ENCODE measurements at regions not wholly inside any gene's neighbourhood (a gene's known extent, or its start where the extent isn't known, plus 50 kb on each side); places are given as distances from the start of the nearest gene placed in this dataset.
"Not testable (repeated sequence)": the region's sequence is repeated elsewhere in the genome, so short reads cannot be mapped to it uniquely, and the experiment has no call there.

DNA sequence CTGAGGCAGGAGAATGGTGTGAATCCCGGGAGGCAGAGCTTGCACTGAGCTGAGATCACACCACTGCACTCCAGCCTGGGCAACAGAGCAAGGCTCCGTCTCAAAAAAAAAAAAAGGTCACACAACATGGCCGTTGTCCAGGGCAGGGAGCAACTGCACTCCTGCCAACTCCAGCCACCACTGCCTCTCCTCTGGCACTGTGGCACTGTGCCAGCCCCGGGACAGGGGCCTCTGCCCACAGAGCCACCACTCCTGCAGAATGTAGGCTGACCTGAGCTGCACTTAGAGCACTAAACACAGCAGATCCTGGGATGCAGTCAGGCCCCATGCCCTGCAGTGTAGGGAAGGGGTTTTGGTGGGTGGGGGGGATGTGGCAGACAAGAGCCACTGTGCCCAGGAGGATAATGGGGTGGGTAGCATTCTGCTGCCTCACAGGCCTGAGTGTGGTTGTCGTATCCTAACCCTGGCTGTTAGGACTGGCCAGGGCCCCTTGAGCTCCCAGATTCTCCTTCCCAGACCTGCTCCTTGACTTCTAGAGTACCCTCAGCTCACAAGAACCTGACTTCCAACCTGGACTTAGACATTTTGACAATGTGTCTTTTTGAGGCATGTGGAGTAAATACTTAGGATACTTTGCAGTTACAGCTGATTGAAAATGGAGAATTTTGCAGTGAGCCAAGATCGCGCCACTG is 69.4 kb upstream of the SH3RF3 start:
- H3K4me1 Mint-ChIP-seq (ENCODE audit: low read depth) = peaks cover 20% of the 10 kb centered on the region
- no peaks in the 10 kb centered on the region for H3K9me3 Mint-ChIP-seq
- CTCF ChIA-PET = interaction anchor here (0.8 kb wide), 1 partner anchor 11 kb away, joined by 3 read pairs; no protein-coding TSS in a partner anchor
- intact Hi-C loops (cut with micrococcal nuclease) = no loop called here
- H3K27me3 Mint-ChIP-seq = no peaks in the 10 kb centered on the region
- H3K4me3 Mint-ChIP-seq = no peak overlapping the region
- no peak for DNase-seq
- POLR2A ChIA-PET = no interaction called here
- H3K27ac Mint-ChIP-seq = no peak overlapping the region
- H3K36me3 Mint-ChIP-seq = no peaks in the 10 kb centered on the region

DNA sequence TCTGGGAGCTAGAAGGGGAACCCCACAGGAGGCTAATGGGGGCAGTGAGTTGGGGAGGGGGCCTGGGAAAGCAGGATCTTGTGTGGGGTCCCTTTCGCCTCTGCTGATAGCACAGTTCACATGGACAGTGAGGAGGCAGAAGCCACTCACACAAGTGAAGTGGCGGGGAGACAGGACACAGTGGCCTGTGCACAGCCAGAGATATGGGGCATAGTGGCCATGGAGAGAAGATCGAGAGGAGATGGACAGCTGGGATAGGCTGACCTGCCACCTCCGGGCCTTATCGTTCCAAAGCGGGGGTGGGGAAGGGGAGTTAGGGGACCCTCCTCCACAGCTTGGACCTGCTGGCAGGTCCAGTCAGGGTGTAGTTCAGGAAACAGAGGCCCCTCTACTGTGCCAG is 69.8 kb upstream of the EDAR start:
- no peak for DNase-seq
- no peak overlapping the region for H3K4me3 Mint-ChIP-seq
- ChIA-PET CTCF (no interaction called here), POLR2A (no interaction called here)
- H3K4me1 Mint-ChIP-seq (ENCODE audit: low read depth) = peaks cover 20% of the 10 kb centered on the region
- intact Hi-C loops (cut with micrococcal nuclease) = no loop called here
- H3K9me3 Mint-ChIP-seq = no peaks in the 10 kb centered on the region
- no peaks in the 10 kb centered on the region for H3K36me3 Mint-ChIP-seq
- no peaks in the 10 kb centered on the region for H3K27me3 Mint-ChIP-seq
- H3K27ac Mint-ChIP-seq = no peak overlapping the region

DNA sequence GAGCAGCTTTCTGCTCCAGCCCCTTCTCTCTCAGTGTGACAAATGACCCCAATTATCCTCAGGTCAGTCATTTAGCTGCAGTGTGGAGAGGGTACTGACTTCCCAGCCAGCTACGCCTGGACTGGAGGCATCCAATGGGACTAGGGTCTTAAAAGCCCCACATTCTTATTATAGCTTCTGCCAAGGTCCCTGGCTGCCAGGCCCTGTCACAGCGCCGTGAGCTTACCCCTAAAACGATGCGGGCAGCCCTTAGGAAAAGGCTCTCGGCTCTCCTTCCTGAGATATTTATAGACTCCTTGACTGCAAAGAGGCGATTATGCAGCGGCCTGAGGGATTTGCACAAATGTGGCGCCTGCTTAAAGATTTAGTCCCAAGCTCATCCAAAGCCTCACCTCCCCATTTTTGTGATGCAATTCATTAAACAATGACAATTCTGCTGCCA is 69.2 kb upstream of the EDAR start:
- no peak overlapping the region for H3K4me3 Mint-ChIP-seq
- ChIA-PET CTCF (no interaction called here), POLR2A (no interaction called here)
- no peaks in the 10 kb centered on the region for H3K36me3 Mint-ChIP-seq
- no peaks in the 10 kb centered on the region for H3K9me3 Mint-ChIP-seq
- DNase-seq = no peak
- H3K4me1 Mint-ChIP-seq (ENCODE audit: low read depth) = peaks cover 17% of the 10 kb centered on the region
- H3K27ac Mint-ChIP-seq = no peak overlapping the region
- intact Hi-C loops (cut with micrococcal nuclease) = no loop called here
- H3K27me3 Mint-ChIP-seq = no peaks in the 10 kb centered on the region

DNA sequence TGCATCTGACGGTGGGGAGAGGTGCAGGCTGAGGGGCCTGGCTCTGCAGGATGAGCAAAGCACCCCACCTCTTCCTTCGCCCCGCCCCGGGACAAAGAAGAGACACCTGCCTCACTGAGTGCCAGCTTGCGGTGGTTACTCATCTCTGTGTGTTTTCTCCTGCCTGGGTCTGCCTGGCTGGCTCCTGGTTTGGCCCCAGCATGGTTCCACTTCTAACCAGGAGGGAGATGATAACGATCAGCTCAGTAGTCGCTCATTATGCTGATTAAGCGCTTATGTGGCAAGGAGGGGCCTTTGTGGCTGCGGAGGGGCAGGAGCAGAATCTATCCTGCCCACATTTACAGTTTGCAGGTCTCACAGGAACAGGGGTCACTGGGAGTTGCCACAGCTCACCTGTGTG is 68.7 kb upstream of the EDAR start:
- peak; percentile 42 for DNase-seq
- Mint-ChIP-seq H3K27ac (no peak overlapping the region), H3K27me3 (no peaks in the 10 kb centered on the region), H3K9me3 (no peaks in the 10 kb centered on the region), H3K36me3 (no peaks in the 10 kb centered on the region), H3K4me1 (ENCODE audit: low read depth) (peaks cover 14% of the 10 kb centered on the region), H3K4me3 (no peak overlapping the region)
- ChIA-PET CTCF (no interaction called here), POLR2A (no interaction called here)
- intact Hi-C loops (cut with micrococcal nuclease) = no loop called here

DNA sequence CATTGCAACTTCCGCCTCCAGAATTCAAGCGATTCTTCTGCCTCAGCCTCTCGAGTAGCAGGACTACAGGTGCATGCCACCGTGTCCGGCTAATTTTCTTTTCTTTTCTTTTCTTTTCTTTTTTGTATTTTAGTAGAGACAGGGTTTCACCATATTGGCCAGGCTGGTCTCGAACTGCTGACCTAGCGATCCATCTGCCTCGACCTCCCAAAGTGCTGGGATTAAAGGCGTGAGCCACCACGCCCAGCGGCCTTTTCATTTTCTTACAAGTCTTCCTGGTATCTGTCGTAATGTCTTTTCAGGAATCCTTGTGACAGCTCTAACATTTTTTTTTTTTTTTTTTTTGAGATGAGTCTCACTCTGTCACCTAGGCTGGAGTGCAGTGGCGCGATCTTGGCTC is 66.4 kb upstream of the EDAR start:
- Mint-ChIP-seq H3K4me3 (no peak overlapping the region), H3K36me3 (no peaks in the 10 kb centered on the region), H3K4me1 (ENCODE audit: low read depth) (peaks cover 14% of the 10 kb centered on the region), H3K9me3 (no peaks in the 10 kb centered on the region), H3K27me3 (no peaks in the 10 kb centered on the region), H3K27ac (no peak overlapping the region)
- ChIA-PET CTCF (no interaction called here), POLR2A (no interaction called here)
- DNase-seq = no peak
- intact Hi-C loops (cut with micrococcal nuclease) = no loop called here

DNA sequence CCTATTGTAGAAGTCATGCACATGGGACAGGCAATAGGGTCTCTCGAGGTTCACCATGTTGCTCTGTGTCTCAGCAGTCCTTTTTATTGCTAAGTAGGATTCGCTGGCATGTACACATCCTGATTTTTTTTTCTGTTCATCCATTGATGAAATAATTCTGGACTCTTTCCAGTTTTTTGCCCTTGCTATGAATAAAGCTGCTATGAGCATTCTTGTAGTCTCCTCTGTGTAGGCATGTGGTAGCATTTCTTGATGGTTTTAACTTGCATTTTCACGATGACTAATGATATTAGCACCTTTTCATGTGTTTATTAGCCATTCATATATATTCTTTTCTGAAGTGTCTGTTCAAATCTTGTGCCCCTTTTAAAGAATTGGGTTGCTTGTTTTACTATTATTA is 65.8 kb upstream of the EDAR start:
- ChIA-PET POLR2A (no interaction called here), CTCF (no interaction called here)
- peaks cover 14% of the 10 kb centered on the region for H3K4me1 Mint-ChIP-seq (ENCODE audit: low read depth)
- H3K9me3 Mint-ChIP-seq = no peaks in the 10 kb centered on the region
- H3K27ac Mint-ChIP-seq = no peak overlapping the region
- intact Hi-C loops (cut with micrococcal nuclease) = no loop called here
- H3K27me3 Mint-ChIP-seq = no peaks in the 10 kb centered on the region
- no peak for DNase-seq
- no peak overlapping the region for H3K4me3 Mint-ChIP-seq
- no peaks in the 10 kb centered on the region for H3K36me3 Mint-ChIP-seq

DNA sequence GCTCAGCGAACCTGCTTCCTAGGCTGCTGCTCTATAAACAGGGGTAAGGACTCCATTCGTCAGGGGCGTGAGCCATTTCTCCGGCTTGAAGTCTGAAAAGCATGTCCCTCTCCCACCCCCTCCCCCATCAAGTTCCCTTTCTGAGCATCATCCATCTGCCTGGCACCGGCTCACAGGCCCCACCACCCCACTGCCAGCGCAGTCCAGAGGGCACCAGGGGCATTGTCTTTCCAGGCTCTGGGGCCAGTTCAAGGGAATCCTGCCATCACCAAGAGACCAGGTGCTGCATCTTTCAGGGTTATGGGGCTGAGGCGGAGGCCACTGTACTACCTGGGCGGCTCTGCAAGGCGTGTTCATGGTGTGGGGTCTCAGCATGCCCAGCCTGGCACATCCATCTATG is 64.7 kb upstream of the EDAR start:
- ChIA-PET POLR2A (no interaction called here), CTCF (no interaction called here)
- intact Hi-C loops (cut with micrococcal nuclease) = no loop called here
- H3K4me3 Mint-ChIP-seq = no peak overlapping the region
- H3K27me3 Mint-ChIP-seq = no peaks in the 10 kb centered on the region
- H3K36me3 Mint-ChIP-seq = no peaks in the 10 kb centered on the region
- peaks cover 14% of the 10 kb centered on the region for H3K4me1 Mint-ChIP-seq (ENCODE audit: low read depth)
- no peaks in the 10 kb centered on the region for H3K9me3 Mint-ChIP-seq
- no peak overlapping the region for H3K27ac Mint-ChIP-seq
- DNase-seq = no peak

DNA sequence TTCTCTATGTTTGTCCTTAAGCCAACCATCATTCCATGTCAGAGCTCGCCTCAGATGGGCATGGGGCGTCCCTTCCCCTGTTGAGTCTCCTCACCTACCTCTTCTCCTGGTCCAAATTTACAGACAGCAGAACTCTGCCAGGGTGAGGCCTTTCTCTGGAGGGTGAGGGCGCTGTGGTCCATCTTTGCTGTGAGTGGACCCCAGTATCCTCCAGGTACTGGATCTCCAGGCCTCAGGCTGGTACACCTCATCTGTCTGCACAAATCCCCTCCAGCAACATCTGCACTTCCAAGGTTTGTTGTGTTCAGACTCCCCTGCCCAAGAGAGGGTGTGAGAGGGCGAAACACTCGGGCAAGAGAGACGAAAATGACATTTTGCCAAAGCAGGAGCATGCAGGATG is 63.9 kb upstream of the EDAR start:
- intact Hi-C loops (cut with micrococcal nuclease) = no loop called here
- no peaks in the 10 kb centered on the region for H3K27me3 Mint-ChIP-seq
- POLR2A ChIA-PET = no interaction called here

DNA sequence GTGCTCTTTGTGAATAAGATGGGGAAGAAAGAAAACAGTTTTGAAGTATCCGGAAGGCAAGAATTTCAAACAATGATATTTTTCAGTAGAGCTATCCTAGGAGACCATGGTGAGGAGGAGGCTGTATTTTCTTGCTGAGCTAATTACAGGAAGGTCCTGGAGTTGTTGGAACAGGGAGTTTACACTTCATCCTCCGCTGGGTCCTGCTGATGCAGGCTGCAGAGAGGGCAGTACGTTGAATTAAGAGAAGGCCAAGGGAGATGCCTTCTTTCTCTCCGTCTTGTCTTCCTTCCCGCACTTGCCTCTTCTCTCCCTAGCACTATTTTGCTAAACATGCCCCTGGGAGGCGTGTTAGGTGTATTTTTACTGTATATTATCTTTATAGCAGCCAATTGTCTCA is 60.0 kb upstream of the EDAR start:
- Mint-ChIP-seq H3K9me3 (no peaks in the 10 kb centered on the region), H3K27ac (no peak overlapping the region), H3K4me3 (no peak overlapping the region), H3K27me3 (no peaks in the 10 kb centered on the region), H3K4me1 (ENCODE audit: low read depth) (peaks cover 9% of the 10 kb centered on the region), H3K36me3 (no peaks in the 10 kb centered on the region)
- ChIA-PET CTCF (interaction anchor here (0.8 kb wide), 1 partner anchor 11 kb away, joined by 3 read pairs; no protein-coding TSS in a partner anchor), POLR2A (no interaction called here)
- intact Hi-C loops (cut with micrococcal nuclease) = no loop called here
- no peak for DNase-seq

More for the DNA sequence above, 63.9 kb upstream of the EDAR start:
- CTCF ChIA-PET = no interaction called here
- H3K4me3 Mint-ChIP-seq = no peak overlapping the region
- no peak for DNase-seq
- H3K27ac Mint-ChIP-seq = no peak overlapping the region
- no peaks in the 10 kb centered on the region for H3K9me3 Mint-ChIP-seq
- H3K4me1 Mint-ChIP-seq (ENCODE audit: low read depth) = peaks cover 9% of the 10 kb centered on the region
- H3K36me3 Mint-ChIP-seq = no peaks in the 10 kb centered on the region

DNA sequence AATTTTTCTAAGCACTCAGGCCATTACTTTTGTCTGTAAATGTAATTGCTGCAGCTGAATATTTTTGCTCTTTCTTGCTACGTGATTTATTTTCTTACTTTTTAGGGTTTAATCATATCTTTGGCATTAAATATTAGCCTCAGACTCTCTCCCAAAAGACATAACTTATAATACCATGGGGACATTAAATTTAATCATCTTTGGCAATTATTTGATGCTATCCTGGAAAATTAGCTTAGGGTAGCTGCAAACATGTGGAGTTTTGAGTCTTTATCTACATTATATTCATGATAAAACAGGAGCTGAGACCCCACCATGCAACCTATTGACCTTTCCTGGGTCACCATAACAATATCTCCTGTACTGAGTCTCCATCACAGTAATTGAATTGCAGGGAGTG is 59.1 kb upstream of the EDAR start:
- Mint-ChIP-seq H3K9me3 (no peaks in the 10 kb centered on the region), H3K27ac (no peak overlapping the region), H3K36me3 (no peaks in the 10 kb centered on the region), H3K4me1 (ENCODE audit: low read depth) (peaks cover 9% of the 10 kb centered on the region), H3K4me3 (no peak overlapping the region), H3K27me3 (no peaks in the 10 kb centered on the region)
- ChIA-PET CTCF (no interaction called here), POLR2A (no interaction called here)
- intact Hi-C loops (cut with micrococcal nuclease) = no loop called here
- DNase-seq = no peak

DNA sequence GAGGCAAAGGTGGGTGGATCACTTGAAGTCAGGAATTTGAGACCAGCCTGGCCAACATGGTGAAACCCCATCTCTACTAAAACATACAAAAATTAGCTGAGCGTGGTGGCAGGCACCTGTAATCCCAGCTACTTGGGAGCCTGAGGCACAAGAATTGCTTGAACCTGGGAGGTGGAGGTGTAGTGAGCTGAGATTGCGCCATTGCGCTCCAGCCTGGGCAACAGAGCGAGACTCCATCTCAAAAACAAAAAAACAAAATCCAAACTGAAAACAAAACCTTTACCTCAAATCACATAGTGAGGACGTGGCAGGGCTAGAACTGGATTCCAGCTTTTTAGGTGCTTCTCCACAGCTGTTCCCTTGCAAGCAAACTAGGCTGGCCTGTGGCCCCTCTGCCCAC is 58.5 kb upstream of the EDAR start:
- H3K36me3 Mint-ChIP-seq; intact Hi-C loops (cut with micrococcal nuclease); DNase-seq; H3K4me3 Mint-ChIP-seq; H3K27ac Mint-ChIP-seq; H3K4me1 Mint-ChIP-seq (ENCODE audit: low read depth); H3K27me3 Mint-ChIP-seq; POLR2A ChIA-PET; H3K9me3 Mint-ChIP-seq; CTCF ChIA-PET: not testable (repeated sequence)

DNA sequence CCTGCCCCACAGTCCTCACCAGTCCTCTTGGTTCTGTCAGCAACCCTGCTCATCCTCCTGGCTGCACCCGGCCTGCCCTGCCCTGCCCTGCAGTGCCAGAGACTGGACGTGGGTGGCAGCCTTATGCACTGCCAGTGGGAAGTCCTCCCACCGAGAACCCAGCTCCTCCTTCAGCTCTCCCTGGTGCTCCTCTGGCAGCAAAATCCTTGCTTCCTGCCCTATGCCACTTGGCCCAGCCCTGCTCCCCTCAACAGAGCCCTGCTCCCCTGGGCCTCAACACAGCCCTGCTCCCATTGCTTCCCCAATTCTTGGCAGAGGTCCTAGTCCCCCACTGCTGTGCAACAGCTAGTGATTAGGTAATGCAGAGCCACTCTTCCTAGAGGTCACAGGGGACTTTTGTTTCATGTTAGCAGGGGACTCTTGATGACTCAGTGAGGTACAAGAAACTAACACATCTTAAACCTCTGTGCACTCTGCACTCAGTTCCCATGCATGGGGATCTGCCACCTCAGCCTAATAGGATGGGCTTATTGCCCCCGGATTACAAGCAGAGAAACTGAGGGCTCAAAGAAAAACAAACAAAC is 58.0 kb upstream of the EDAR start:
- ChIA-PET CTCF (no interaction called here), POLR2A (no interaction called here)
- Mint-ChIP-seq H3K4me1 (ENCODE audit: low read depth) (peaks cover 9% of the 10 kb centered on the region), H3K27ac (no peak overlapping the region), H3K36me3 (no peaks in the 10 kb centered on the region), H3K9me3 (no peaks in the 10 kb centered on the region), H3K27me3 (no peaks in the 10 kb centered on the region), H3K4me3 (no peak overlapping the region)
- no peak for DNase-seq
- intact Hi-C loops (cut with micrococcal nuclease) = no loop called here

DNA sequence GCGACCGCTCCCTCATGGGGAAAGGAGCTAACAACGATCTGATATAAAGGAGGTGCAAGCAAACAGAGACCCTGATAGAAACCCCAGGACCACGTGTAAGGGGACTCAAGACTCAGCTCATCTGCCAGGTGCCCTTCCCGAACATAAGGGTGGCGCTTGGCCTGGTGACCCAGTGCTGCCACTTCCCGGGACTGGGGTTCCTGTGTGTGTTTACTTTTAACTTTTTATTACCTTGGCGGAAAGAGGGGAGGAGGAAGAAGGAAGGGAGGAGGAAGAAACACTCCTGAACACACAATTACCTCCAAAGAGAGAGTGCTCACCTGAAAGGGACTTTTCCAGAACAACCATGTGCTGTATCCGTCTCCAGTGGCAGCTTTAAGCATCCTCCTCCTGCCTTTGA is 56.5 kb upstream of the EDAR start:
- CTCF ChIA-PET = no interaction called here
- no peaks in the 10 kb centered on the region for H3K27me3 Mint-ChIP-seq
- no peak overlapping the region for H3K4me3 Mint-ChIP-seq
- POLR2A ChIA-PET = no interaction called here
- H3K9me3 Mint-ChIP-seq = no peaks in the 10 kb centered on the region
- intact Hi-C loops (cut with micrococcal nuclease) = no loop called here
- H3K36me3 Mint-ChIP-seq = no peaks in the 10 kb centered on the region
- DNase-seq = no peak
- H3K4me1 Mint-ChIP-seq (ENCODE audit: low read depth) = peaks cover 9% of the 10 kb centered on the region
- no peak overlapping the region for H3K27ac Mint-ChIP-seq
